PFSK-1 (cell line): ENCODE measurements at regions not wholly inside any gene's neighbourhood (a gene's known extent, or its start where the extent isn't known, plus 50 kb on each side); places are given as distances from the start of the nearest gene placed in this dataset.

Experiments used
- POLR2AphosphoS5 ChIP-seq: IDR thresholded peaks from 2 replicates; pipeline ENCODE4 v1.6.1; 2012; ENCODE audit warnings: low read depth, mild to moderate bottlenecking, control low read depth, low read length, moderate library complexity
- SIN3A ChIP-seq: IDR thresholded peaks from 2 replicates; pipeline ENCODE4 v1.6.1; 2012; ENCODE audit warnings: mild to moderate bottlenecking, low read length, moderate library complexity, borderline replicate concordance; ENCODE audit not compliant: insufficient read depth

GRCh38 chr12:124501827-124502226, 65.6 kb downstream of the NCOR2 start:
- TF ChIP-seq POLR2AphosphoS5, result no peak
- no peak for TF ChIP-seq SIN3A
